ENCODE measurements at regions not wholly inside any gene's neighbourhood (a gene's known extent, or its start where the extent isn't known, plus 50 kb on each side); places are given as distances from the start of the nearest gene placed in this dataset.
"Not testable (repeated sequence)": the region's sequence is repeated elsewhere in the genome, so short reads cannot be mapped to it uniquely, and the experiment has no call there.

GRCh38 chr20:19875376-19876221, 117.5 kb downstream of the RIN2 start:
- Mint-ChIP-seq H3K4me1 (peaks cover 0 to 2% (median 0%) of the 10 kb centered on the region in 4 donors), H3K36me3 (no peaks in the 10 kb centered on the region), H3K27me3 (no peaks in the 10 kb centered on the region), H3K9me3 (peaks cover 0 to 2% (median 0%) of the 10 kb centered on the region in 7 donors), H3K4me3 (no peak overlapping the region), H3K27ac (no peak overlapping the region)
- Histone ChIP-seq H3K27me3 (ENCODE audit: control insufficient read depth, insufficient read depth, low read length) (no peaks in the 10 kb centered on the region), H3K4me3 (ENCODE audit: low read depth, low read length) (no peak overlapping the region), H3K36me3 (ENCODE audit: control insufficient read depth, insufficient read depth, low read length) (no peaks in the 10 kb centered on the region), H3K4me1 (ENCODE audit: control insufficient read depth, insufficient read depth, low read length, poor library complexity, severe bottlenecking) (no peaks in the 10 kb centered on the region), H3K27ac (ENCODE audit: insufficient read depth, low read length, poor library complexity, severe bottlenecking) (no peak overlapping the region), H3K9me3 (ENCODE audit: control insufficient read depth in 2 of 2, low read length in 2 of 2) (no peaks in the 10 kb centered on the region)
- DNase-seq (no peak), ATAC-seq (ENCODE audit: low read depth in 2 of 2) (no peak)

- H3K4me3 Mint-ChIP-seq: no peak overlapping the region
- H3K36me3 Mint-ChIP-seq: no peaks in the 10 kb centered on the region
- H3K9me3 ChIP-seq (ENCODE audit: control insufficient read depth in 2 of 2, low read length in 2 of 2): no peaks in the 10 kb centered on the region
- no peak for ATAC-seq (ENCODE audit: low read depth in 2 of 2)
- no peaks in the 10 kb centered on the region for H3K27me3 Mint-ChIP-seq
- H3K27ac ChIP-seq (ENCODE audit: insufficient read depth, low read length, poor library complexity, severe bottlenecking): no peak overlapping the region
- H3K27ac Mint-ChIP-seq: peak overlapping the region in 1 of 3 donors; percentile 1
- H3K9me3 Mint-ChIP-seq: peaks cover 0 to 2% (median 0%) of the 10 kb centered on the region in 7 donors
- no peaks in the 10 kb centered on the region for H3K4me1 ChIP-seq (ENCODE audit: control insufficient read depth, insufficient read depth, low read length, poor library complexity, severe bottlenecking)
- H3K4me1 Mint-ChIP-seq: peaks cover 0 to 2% (median 0%) of the 10 kb centered on the region in 4 donors
- no peaks in the 10 kb centered on the region for H3K36me3 ChIP-seq (ENCODE audit: control insufficient read depth, insufficient read depth, low read length)
- no peaks in the 10 kb centered on the region for H3K27me3 ChIP-seq (ENCODE audit: control insufficient read depth, insufficient read depth, low read length)
- no peak for DNase-seq
- no peak overlapping the region for H3K4me3 ChIP-seq (ENCODE audit: low read depth, low read length)
Observed at GRCh38 chr20:19876828-19877460, 118.9 kb downstream of the RIN2 start.

GRCh38 chr20:19879874-19880255, 121.8 kb downstream of the RIN2 start:
- not testable (repeated sequence) for H3K4me1 ChIP-seq (ENCODE audit: control insufficient read depth, insufficient read depth, low read length, poor library complexity, severe bottlenecking); H3K4me1 Mint-ChIP-seq; H3K27me3 Mint-ChIP-seq; DNase-seq; H3K9me3 Mint-ChIP-seq; H3K4me3 ChIP-seq (ENCODE audit: low read depth, low read length); H3K27me3 ChIP-seq (ENCODE audit: control insufficient read depth, insufficient read depth, low read length); H3K4me3 Mint-ChIP-seq; H3K27ac Mint-ChIP-seq; ATAC-seq (ENCODE audit: low read depth in 2 of 2); H3K36me3 ChIP-seq (ENCODE audit: control insufficient read depth, insufficient read depth, low read length); H3K9me3 ChIP-seq (ENCODE audit: control insufficient read depth in 2 of 2, low read length in 2 of 2); H3K36me3 Mint-ChIP-seq; H3K27ac ChIP-seq (ENCODE audit: insufficient read depth, low read length, poor library complexity, severe bottlenecking)

GRCh38 chr20:19880256-19881079, 122.4 kb downstream of the RIN2 start:
- H3K4me3 Mint-ChIP-seq: no peak overlapping the region
- DNase-seq: no peak

GRCh38 chr20:19881080-19881840, 123.2 kb downstream of the RIN2 start:
- H3K27me3 Mint-ChIP-seq: no peaks in the 10 kb centered on the region
- Histone ChIP-seq H3K36me3 (ENCODE audit: control insufficient read depth, insufficient read depth, low read length) (no peaks in the 10 kb centered on the region), H3K4me3 (ENCODE audit: low read depth, low read length) (no peak overlapping the region), H3K27me3 (ENCODE audit: control insufficient read depth, insufficient read depth, low read length) (no peaks in the 10 kb centered on the region), H3K27ac (ENCODE audit: insufficient read depth, low read length, poor library complexity, severe bottlenecking) (no peak overlapping the region), H3K9me3 (ENCODE audit: control insufficient read depth in 2 of 2, low read length in 2 of 2) (no peaks in the 10 kb centered on the region), H3K4me1 (ENCODE audit: control insufficient read depth, insufficient read depth, low read length, poor library complexity, severe bottlenecking) (no peaks in the 10 kb centered on the region)
- H3K36me3 Mint-ChIP-seq: no peaks in the 10 kb centered on the region
- no peak for ATAC-seq (ENCODE audit: low read depth in 2 of 2)
- H3K9me3 Mint-ChIP-seq: peaks cover 0 to 2% (median 0%) of the 10 kb centered on the region in 7 donors
- DNase-seq: no peak
- no peaks in the 10 kb centered on the region for H3K4me1 Mint-ChIP-seq
- no peak overlapping the region for H3K4me3 Mint-ChIP-seq
- no peak overlapping the region for H3K27ac Mint-ChIP-seq

More at GRCh38 chr20:19880256-19881079, 122.4 kb downstream of the RIN2 start:
- Mint-ChIP-seq H3K27ac (no peak overlapping the region), H3K36me3 (no peaks in the 10 kb centered on the region), H3K9me3 (peaks cover 0 to 2% (median 0%) of the 10 kb centered on the region in 7 donors), H3K4me1 (peaks cover 0 to 2% (median 0%) of the 10 kb centered on the region in 4 donors), H3K27me3 (no peaks in the 10 kb centered on the region)
- Histone ChIP-seq H3K27ac (ENCODE audit: insufficient read depth, low read length, poor library complexity, severe bottlenecking) (no peak overlapping the region), H3K36me3 (ENCODE audit: control insufficient read depth, insufficient read depth, low read length) (no peaks in the 10 kb centered on the region), H3K4me1 (ENCODE audit: control insufficient read depth, insufficient read depth, low read length, poor library complexity, severe bottlenecking) (no peaks in the 10 kb centered on the region), H3K9me3 (ENCODE audit: control insufficient read depth in 2 of 2, low read length in 2 of 2) (no peaks in the 10 kb centered on the region), H3K27me3 (ENCODE audit: control insufficient read depth, insufficient read depth, low read length) (no peaks in the 10 kb centered on the region), H3K4me3 (ENCODE audit: low read depth, low read length) (no peak overlapping the region)
- no peak for ATAC-seq (ENCODE audit: low read depth in 2 of 2)

- H3K36me3 Mint-ChIP-seq: no peaks in the 10 kb centered on the region
- H3K4me1 Mint-ChIP-seq: no peaks in the 10 kb centered on the region
- Histone ChIP-seq H3K36me3 (ENCODE audit: control insufficient read depth, insufficient read depth, low read length) (no peaks in the 10 kb centered on the region), H3K9me3 (ENCODE audit: control insufficient read depth in 2 of 2, low read length in 2 of 2) (no peaks in the 10 kb centered on the region), H3K4me3 (ENCODE audit: low read depth, low read length) (no peak overlapping the region), H3K4me1 (ENCODE audit: control insufficient read depth, insufficient read depth, low read length, poor library complexity, severe bottlenecking) (no peaks in the 10 kb centered on the region), H3K27ac (ENCODE audit: insufficient read depth, low read length, poor library complexity, severe bottlenecking) (no peak overlapping the region), H3K27me3 (ENCODE audit: control insufficient read depth, insufficient read depth, low read length) (no peaks in the 10 kb centered on the region)
- DNase-seq (no peak), ATAC-seq (ENCODE audit: low read depth in 2 of 2) (no peak)
- peaks cover 0 to 2% (median 0%) of the 10 kb centered on the region in 7 donors for H3K9me3 Mint-ChIP-seq
- H3K4me3 Mint-ChIP-seq: no peak overlapping the region
- no peak overlapping the region for H3K27ac Mint-ChIP-seq
- H3K27me3 Mint-ChIP-seq: no peaks in the 10 kb centered on the region
Observed at GRCh38 chr20:19881990-19882389, 123.9 kb downstream of the RIN2 start.

- DNase-seq (no peak), ATAC-seq (ENCODE audit: low read depth in 2 of 2) (no peak)
- Mint-ChIP-seq H3K27me3 (no peaks in the 10 kb centered on the region), H3K36me3 (no peaks in the 10 kb centered on the region), H3K9me3 (peaks cover 0 to 2% (median 0%) of the 10 kb centered on the region in 7 donors), H3K4me3 (no peak overlapping the region), H3K27ac (no peak overlapping the region), H3K4me1 (no peaks in the 10 kb centered on the region)
- Histone ChIP-seq H3K4me3 (ENCODE audit: low read depth, low read length) (no peak overlapping the region), H3K27ac (ENCODE audit: insufficient read depth, low read length, poor library complexity, severe bottlenecking) (no peak overlapping the region), H3K36me3 (ENCODE audit: control insufficient read depth, insufficient read depth, low read length) (no peaks in the 10 kb centered on the region), H3K9me3 (ENCODE audit: control insufficient read depth in 2 of 2, low read length in 2 of 2) (no peaks in the 10 kb centered on the region), H3K4me1 (ENCODE audit: control insufficient read depth, insufficient read depth, low read length, poor library complexity, severe bottlenecking) (no peaks in the 10 kb centered on the region), H3K27me3 (ENCODE audit: control insufficient read depth, insufficient read depth, low read length) (no peaks in the 10 kb centered on the region)
Observed at GRCh38 chr20:19882446-19882845, 124.4 kb downstream of the RIN2 start.
